ENCODE measurements at regions not wholly inside any gene's neighbourhood (a gene's known extent, or its start where the extent isn't known, plus 50 kb on each side); places are given as distances from the start of the nearest gene placed in this dataset.
A peak's percentile ranks its signal among the peaks of the same experiment; 100 is the strongest.
"Not testable (repeated sequence)": the region's sequence is repeated elsewhere in the genome, so short reads cannot be mapped to it uniquely, and the experiment has no call there.

DNA sequence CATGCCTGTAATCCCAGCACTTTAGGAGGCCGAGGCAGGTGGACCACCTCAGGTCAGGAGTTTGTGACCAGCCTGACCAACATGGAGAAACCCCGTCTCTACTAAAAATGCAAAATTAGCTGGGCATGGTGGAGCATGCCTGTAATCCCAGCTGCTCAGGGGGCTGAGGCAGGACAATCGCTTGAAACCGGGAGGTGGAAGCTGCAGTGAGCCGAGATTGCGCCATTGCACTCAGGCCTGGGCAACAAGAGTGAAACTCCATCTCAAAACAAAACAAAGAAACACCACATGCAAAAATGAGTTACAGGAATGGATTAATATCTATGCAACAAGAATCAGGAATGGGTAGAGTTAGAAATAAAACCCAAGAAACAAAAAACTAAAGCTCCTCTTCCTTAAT is 462.3 kb upstream of the POM121L12 start:
- DNase-seq (ENCODE audit: low spot score), result not testable (repeated sequence)

DNA sequence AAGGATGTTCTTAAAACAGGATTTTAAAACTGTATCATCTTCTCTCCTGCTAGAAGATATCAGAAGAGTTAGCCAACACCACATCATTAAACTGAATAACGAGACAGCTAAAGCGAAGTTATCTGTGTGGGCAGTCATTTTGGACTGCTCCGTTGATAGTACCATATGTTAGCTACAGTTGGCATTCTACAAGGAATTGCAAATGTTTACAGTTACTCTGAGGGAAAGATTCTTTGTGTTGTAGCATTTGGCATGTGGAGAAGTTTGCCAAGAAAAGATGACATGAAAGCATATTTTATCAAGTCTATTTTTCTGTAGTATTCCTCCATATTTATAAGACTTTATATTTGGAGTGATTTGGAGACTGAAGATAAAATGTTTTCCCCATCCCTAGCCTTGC is 464.4 kb upstream of the POM121L12 start:
- no peak for DNase-seq (ENCODE audit: low spot score)

DNA sequence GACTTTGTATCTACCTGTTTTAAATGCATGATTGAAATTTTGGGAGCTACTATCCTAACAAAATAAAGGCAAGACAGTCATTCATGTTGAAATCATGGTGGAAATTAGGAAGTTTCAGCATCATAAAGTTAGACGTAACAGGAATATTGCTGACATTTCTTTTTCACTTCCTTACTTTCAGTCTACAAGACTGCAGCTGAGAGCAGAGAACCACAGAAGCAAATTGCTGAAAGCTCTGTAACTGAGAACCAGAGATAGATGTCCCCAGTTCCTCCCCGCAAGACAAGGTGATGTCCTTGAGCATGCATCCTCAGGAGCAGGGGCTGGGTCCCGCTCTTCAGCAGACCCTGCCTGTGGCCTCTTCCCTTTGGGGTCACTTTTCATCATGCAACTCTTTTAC is 466.3 kb upstream of the POM121L12 start:
- no peak for DNase-seq (ENCODE audit: low spot score)

DNA sequence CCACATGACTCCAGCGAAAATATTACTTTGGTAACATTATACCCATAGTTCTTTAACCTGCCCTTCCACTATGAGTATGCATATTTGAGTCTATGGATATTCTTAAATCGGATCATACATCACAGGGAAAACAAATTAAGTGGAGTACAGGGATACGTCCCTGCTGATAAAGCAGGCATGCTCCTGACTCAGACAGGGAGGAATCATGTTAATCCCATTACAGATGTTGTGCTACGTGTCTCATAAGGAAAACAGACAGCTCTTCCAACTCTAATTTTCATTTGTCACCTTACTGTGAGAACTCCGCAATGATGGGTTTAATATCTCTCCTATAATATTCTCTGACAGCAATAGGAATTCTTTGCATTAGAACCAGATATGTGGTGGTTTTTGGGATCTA is 469.5 kb upstream of the POM121L12 start:
- DNase-seq (ENCODE audit: low spot score), result no peak

DNA sequence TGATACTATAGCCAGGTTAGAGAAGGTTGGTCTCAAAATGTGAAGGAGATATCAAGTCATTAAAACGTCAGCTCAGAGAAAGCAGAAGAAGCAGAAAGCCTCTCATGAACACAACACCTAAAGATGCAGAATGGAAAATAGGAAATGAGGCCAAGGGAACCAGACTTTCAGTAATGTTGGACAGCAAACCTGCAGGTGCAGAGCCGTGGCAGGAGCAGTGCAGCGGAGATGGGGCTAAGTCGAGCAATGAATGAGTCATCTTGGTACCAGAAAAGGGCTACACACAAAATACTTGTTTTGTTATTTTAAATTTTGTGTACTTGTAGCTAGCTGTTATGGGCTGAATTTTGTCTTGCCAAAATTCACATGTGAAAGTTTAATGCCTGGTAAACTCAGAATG is 479.6 kb upstream of the POM121L12 start:
- no peak for DNase-seq (ENCODE audit: low spot score)

DNA sequence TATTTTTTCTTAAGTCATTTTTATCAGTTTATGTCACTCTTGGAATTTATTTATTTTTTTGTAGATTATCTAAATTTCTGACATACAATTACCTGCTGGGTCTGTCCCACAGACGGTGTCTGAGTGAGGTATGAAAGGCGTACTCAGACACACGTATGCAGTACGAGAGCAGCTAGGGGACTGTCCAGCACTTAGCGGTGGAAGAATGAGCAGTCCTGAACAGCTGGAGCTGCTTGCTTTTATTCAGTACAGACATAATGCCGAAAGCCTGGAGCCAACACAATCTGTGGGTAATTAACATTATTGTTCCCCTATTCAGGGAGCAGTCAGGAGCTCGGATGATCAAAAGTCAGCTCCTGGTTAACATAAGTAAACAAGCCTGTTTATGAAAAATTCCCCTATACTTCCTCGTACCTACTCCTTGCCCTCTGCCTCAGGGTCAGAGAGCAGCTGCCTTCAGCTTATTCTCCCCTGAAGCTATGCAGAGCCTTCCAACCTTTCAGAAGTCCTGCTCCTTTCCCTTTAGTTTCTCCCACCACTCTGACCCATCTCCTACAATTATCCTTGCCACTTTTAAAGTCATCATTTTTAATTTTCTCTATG is 488.0 kb upstream of the POM121L12 start:
- no peak for DNase-seq (ENCODE audit: low spot score)

DNA sequence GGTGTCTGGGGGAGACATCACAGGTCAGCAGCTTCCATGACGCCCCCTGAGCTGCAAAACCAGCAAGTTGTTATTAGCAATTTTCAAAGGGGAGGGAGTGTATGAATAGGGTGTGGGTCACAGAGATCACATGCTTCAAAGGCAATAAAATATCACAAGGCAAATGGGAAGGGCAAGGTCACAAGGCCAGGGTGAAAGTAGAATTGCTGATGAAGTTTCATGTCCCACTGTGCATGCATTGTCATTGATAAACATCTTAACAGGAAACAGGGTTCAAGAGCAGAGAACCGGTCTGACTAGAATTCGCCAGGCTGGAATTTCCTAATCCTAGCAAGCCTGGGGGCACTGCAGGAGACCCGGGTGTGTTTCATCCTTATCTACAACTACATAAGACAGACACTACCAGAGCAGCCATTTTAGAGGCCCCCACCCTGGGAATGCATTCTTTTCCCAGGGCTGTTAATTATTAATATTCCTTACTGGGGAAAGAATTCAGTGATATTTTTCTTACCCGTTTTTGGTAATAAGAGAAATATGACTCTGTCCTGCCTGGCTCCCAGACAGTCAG is 494.2 kb upstream of the POM121L12 start:
- DNase-seq (ENCODE audit: low spot score), result not testable (repeated sequence)

DNA sequence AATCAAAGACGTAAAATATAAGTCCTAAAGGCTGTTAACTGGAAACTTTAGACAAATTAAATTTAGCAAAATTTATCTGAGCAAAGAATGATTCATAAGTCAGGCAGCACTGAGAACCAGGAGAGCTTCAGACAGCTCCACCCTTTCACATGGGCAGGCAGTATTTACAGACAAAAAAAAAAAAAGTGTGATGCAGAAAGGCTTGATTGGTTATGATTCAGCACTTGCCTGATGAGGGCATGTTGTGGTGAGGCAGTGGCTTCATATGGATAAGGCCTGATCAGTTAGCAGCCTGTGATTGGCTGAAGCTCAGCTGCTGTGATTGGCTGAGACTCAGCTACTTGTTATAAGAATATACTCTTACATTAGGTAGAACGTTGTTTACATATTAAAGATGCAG is 495.4 kb upstream of the POM121L12 start:
- DNase-seq (ENCODE audit: low spot score), result peak; percentile 19

DNA sequence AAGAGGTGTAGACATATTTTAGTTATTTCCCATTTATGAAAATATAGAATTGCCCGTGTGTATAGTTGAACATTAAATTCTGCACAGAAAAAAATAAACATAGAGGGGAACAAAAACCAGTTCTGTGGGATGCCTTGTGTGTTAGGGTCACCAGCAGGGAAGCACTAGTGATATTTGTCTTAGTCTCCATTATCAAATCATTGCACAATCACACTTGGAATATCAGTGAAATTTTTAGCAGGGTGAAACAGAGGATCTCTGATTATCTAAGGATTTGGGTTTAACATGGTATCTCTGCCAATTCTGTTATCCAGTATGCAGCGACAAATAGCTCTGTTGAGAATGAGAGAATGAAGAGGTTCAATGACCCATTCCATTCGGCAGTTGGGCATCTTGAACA is 496.0 kb upstream of the POM121L12 start:
- DNase-seq (ENCODE audit: low spot score), result no peak

DNA sequence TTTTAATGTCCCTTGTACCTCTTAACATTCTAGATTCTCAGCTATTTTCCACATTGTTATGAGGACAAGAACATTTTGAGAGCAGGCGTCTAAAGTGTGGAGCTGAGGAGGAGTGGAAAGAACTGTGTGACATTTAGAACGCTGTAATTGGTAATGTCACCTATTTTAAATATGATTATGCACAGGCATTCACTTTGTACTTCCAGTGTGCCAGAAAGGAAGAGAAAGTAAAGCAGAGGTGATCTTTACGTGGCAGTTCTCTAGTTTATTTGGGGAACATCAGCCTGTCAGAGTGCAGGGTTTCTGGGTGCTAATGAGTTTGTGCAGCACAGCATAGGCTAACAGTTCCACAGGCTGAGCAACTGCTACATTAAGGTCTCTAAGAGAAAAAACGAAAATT is 498.4 kb upstream of the POM121L12 start:
- DNase-seq (ENCODE audit: low spot score), result no peak

DNA sequence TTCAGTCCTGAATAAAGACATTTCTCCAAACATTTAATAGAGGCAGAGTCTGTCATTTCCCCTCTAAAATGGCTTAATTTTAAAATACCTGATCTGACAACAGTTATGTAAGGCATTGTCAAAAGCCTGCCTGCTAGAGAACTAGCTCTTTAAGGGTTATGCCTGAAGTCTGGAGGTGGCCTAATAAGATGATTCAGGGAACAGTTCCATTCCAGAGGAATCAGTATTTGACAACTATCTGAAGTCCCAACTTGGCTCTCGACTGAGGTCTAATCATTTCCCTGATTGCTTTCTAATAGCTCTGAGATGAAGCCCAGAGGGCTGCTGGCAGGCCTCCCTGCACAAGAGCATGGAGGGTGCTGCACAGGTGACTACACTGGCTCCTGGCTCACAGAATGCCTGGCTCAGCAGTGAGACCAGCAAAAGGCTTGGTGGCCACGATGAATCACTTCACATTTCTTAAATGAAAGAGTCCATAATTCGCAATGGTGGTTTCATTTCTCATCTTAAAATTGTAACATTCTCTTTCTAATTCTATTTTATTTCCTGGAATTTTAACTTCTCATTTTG is 509.6 kb upstream of the POM121L12 start:
- no peak for DNase-seq (ENCODE audit: low spot score)

DNA sequence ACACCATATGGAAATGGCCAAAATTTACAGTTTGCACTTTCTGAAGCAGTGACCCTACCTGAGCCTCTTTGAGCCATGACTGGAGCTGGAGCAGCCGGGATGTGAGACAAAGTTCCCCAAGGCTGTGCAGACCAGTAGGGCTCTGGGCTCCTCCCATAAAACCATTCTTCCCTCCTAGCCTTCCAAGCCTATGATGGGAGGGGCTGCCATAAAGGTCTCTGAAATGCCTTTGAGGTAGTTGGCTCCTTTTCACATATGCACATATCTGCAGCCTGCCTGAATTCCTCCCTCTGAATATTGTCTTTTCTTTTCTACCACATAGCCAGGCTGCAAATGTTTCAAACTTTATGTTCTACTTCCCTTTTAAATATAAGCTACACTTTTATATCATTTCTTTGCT is 516.6 kb upstream of the POM121L12 start:
- DNase-seq (ENCODE audit: low spot score), result no peak

DNA sequence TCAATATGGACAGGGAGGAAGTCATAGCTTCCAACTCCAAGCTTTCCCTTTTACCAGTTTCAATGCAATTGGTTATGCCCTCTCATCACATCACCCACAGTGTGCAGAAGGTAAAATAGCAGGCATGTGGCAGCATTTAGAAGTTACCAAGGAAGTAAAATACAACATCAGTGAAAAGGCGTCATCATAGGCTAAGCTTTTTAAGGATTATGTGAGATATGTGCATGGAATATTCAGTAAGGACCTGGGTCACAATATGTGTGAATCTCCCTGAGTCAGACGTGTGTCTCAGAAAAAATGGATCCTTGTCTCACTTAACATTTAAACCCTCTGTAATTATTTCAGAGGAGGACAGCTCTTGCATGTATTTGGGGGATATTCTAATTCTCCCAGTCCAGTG is 522.8 kb upstream of the POM121L12 start:
- no peak for DNase-seq (ENCODE audit: low spot score)

DNA sequence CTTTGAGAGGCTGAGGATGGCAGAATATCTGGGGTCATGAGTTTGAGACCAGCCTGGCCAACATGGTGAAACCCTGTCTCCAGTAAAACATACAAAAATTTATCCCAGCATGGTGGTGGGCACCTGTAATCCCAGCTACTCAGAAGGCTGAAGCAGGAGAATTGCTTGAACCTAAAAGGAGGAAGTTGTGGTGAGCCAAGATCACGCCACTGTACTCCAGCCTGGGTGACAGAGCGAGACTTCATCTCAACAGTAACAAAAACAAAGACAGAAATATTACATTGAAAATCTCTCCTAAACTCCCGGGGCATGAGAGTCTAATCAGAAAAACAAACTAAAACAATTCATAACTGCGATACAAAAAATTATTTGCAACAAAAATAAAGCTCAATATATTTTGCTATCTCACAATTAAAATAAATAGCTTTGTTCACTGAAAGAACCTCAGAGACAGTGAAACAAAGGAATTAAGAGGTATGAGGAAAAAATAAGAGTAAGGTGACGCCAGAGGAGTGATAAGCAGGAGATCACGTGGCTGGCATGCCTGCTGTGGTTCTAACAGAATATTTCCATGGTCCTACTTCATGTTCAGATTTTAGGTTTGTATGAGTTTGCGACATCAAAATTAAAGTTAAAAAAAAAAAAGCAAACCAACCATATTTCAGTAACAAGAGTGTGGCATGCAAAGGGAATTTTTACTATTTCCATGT is 527.7 kb upstream of the POM121L12 start:
- DNase-seq (ENCODE audit: low spot score), result no peak

DNA sequence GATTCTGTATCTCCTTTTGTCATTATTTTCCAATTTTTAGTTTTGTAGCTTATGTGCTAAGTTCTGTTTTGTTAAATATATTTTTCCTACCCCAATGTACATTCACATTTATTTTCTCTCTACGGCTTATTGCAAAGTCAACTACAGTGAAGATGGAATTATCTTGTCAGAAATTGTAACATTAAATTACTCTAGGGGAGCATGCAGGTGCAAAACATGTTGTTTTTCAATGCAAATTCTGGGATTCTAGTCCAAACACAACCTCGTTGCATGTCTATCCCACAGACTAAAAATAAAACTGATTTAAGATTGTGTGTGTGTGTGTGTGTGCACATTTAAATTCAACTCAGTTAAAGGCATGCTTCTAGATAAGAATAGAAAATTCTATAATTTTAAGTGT is 529.1 kb upstream of the POM121L12 start:
- DNase-seq (ENCODE audit: low spot score), result no peak

DNA sequence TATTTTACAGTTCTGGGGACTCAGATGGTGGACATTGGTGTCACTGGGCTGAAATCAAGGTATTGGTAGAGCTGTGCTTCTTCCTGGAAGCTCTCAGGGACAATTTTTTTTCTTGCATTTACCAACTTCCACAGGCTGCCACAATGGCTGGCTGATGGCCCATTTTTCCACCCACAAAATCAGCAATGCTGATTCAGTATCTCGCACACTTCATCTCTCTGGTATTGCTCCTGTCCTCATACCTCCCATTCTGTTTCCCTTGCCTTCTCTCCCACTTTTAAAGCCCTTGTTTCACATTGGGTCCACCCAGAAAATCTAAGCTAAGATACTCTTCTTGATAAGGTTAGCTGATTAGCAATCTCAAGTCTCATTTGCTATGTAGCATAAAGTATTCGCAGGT is 530.9 kb upstream of the POM121L12 start:
- DNase-seq (ENCODE audit: low spot score), result no peak

DNA sequence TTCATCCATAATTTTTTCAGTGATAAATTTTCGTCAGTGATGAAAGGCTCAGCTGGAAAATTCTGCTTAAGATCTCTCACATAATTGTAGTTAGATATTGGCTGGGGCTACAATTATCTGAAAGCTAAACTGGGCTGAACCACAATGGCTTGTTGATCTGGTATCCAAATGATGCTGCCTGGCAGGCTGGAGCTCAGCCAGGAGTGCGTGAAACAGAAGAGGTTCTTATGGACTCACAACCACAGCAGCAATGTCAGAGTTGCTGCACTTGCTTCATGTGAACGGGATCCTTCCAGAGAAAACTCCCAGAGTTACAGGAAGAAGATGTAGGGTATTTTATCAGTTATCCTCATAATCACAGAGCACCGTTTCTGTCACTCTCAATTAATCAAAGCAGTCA is 533.2 kb upstream of the POM121L12 start:
- no peak for DNase-seq (ENCODE audit: low spot score)

DNA sequence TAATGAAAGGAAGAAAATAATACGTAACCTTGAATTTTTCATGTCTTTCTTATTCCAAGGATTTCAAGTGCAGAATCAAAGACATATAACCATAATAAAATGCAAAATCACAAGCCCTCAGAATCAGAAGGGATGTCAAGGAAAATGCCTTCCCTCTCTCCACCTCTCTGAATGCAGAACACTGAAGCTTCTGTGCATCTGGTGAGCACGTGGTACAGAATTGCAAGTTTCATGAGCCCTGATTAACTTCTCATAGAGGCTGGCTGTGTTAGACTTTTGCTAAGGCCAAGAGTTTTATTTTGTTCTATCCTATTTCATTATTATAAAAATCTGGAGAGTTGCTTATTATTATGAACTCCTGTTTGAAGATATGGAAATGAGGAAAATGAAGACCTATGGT is 533.7 kb upstream of the POM121L12 start:
- no peak for DNase-seq (ENCODE audit: low spot score)

DNA sequence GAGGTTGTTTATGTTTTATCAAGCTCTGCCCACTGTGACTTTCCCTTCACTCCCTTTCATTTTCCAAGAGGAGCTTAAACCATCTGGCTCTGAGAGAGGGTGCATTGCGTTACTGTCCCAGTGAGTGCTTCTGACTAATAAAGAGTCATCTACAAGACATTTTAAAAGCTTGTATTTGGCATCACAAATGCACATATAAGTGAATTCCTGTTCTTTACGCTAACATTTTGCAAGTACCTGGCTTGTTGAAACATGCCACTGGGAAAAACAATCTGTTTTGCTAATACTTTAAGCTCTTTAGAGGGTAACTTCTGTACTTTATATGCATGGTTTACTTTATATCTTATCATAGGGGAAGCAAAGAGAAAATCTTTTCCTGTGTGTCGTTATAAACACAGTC is 534.6 kb upstream of the POM121L12 start:
- DNase-seq (ENCODE audit: low spot score), result peak; percentile 21

DNA sequence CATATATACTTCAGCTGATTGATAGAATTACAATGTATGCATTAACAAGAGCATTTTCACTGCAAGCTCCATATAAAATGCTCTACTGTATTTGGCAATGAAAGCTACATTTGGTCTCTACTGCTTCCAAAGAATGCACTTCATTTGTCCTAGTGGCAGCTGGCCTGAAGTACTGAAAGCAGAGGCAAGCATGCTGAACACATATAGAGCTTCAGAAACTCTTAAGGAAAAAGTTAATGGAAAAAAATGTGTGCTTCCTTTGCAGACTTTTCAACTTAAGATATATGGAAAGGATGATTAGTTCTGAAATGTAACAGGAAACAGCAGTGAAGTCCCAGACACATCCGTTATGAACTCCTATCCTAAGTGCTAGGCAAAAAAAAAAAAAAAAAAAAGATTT is 537.1 kb upstream of the POM121L12 start:
- no peak for DNase-seq (ENCODE audit: low spot score)

DNA sequence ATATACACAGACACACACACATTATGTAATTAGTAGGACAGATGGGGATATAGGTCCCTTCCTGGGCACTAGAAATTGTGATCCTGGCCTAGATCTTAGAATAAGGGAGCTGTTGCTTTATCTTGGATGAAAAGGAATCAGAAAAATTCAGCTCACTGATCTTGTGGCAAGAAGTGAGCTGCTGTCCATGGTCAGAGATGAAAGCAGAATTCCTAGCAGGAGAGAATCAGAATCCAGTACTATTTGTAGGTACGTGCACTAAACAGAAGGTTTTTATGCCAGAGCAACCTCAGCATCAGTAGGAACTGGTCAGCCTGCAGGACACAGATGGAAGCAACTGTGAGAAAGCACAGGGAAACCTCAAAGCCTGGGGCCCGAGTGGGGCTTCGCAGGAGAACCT is 549.2 kb upstream of the POM121L12 start:
- no peak for DNase-seq (ENCODE audit: low spot score)

DNA sequence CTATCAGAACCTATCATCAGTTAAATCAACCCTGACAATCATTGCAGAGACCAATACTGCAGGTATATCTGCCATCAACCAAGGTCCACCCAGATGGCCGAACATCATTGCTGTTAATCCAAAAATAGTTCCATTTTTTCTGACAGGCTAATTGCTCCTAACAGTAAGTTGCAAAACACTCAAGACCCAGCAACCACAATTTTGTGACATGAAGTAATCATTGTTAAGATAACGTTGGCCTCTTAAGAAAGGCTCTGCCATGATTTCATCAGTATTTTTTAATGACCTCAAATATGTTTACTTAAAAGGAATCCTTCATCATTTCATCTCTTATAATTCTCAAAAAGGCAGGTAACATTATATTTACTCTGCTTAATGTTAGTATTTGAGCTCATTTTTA is 553.4 kb upstream of the POM121L12 start:
- DNase-seq (ENCODE audit: low spot score), result no peak

DNA sequence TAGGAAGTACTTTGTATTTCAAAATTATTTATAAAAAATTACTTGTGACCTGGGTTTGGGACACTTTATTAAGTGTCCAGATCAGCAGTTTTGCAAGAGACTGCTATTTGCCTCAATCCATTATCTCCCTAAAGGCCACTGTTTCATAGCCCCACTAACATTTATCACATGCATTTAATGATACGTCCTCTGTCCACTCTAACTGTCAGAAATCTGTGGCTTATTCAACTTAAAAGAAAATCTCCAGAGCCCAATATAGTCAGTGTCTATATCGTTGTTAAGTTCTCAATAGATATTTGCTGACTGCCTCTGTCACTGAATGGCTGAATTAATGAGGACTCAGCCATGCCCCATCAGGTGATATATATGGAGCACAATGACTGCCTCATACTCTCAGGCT is 553.9 kb upstream of the POM121L12 start:
- no peak for DNase-seq (ENCODE audit: low spot score)

DNA sequence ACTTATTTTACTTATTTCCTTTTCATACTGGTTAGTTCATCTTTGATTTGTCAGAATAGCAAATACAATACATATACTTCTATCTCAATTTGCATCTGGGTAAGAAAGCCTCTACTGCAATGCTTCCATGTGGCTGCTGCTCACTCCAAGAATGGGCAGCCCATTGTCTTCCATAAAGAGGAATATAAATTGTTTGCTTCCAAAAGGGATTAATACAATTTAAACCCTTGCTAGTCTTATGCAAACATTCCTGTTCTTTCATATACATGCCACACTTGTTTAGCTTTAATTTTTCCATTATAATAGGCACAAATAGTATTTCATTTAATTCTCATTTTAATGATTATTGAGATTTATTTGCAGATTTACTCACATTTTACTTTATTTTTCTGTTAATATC is 555.4 kb upstream of the POM121L12 start:
- DNase-seq (ENCODE audit: low spot score), result no peak

Measured in RKO (cell line).